IPS-20b (cell line): ENCODE measurements at regions not wholly inside any gene's neighbourhood (a gene's known extent, or its start where the extent isn't known, plus 50 kb on each side); places are given as distances from the start of the nearest gene placed in this dataset.
"Not testable (repeated sequence)": the region's sequence is repeated elsewhere in the genome, so short reads cannot be mapped to it uniquely, and the experiment has no call there.

Experiments
- H3K27ac ChIP-seq: one replicate; pipeline ENCODE4 v1.5.1; 2013; ENCODE audit warnings: low read length
- H3K27me3 ChIP-seq: 2 replicates; pipeline ENCODE4 v1.6.1; 2013; ENCODE audit warnings: mild to moderate bottlenecking, low read length, inconsistent platforms; ENCODE audit not compliant: insufficient read depth
- H3K36me3 ChIP-seq: 2 replicates; pipeline ENCODE4 v1.6.1; 2013; ENCODE audit warnings: low read depth, mild to moderate bottlenecking, inconsistent platforms, low read length, moderate library complexity; ENCODE audit not compliant: insufficient read depth
- H3K4me1 ChIP-seq: 2 replicates; pipeline ENCODE4 v1.6.1; 2013; ENCODE audit warnings: mild to moderate bottlenecking, control low read depth, inconsistent platforms, low read length, moderate library complexity; ENCODE audit not compliant: insufficient read depth
- H3K4me3 ChIP-seq: 2 replicates; pipeline ENCODE4 v1.5.1; 2013; ENCODE audit warnings: mild to moderate bottlenecking, low read length, inconsistent platforms
- H3K9ac ChIP-seq: 2 replicates; pipeline ENCODE4 v1.6.1; 2013; ENCODE audit warnings: low read depth, mild to moderate bottlenecking, inconsistent platforms, low read length, moderate library complexity
- H3K9me3 ChIP-seq: 2 replicates; pipeline ENCODE4 v1.6.1; 2013; ENCODE audit warnings: mild to moderate bottlenecking, low read depth, low read length, inconsistent platforms; ENCODE audit not compliant: insufficient read depth

GRCh38 chr7:19530852-19531251 is 178.0 kb downstream of the POLR1F start:
- Histone ChIP-seq H3K4me1 (no peaks in the 10 kb centered on the region), H3K9me3 (0 out of 2 replicates have a peak, but pooled peaks cover 3% of the 10 kb centered on the region), H3K27me3 (no peaks in the 10 kb centered on the region), H3K9ac (no peak overlapping the region), H3K4me3 (no peak overlapping the region), H3K27ac (no peak overlapping the region), H3K36me3 (no peaks in the 10 kb centered on the region)

GRCh38 chr7:19530261-19530660 is 178.6 kb downstream of the POLR1F start:
- Histone ChIP-seq H3K9me3 (0 out of 2 replicates have a peak, but pooled peaks cover 3% of the 10 kb centered on the region), H3K36me3 (no peaks in the 10 kb centered on the region), H3K27ac (no peak overlapping the region), H3K9ac (no peak overlapping the region), H3K4me1 (no peaks in the 10 kb centered on the region), H3K4me3 (no peak overlapping the region), H3K27me3 (no peaks in the 10 kb centered on the region)

GRCh38 chr7:19526639-19527038 is 182.2 kb downstream of the POLR1F start:
- Histone ChIP-seq H3K27me3 (no peaks in the 10 kb centered on the region), H3K9ac (no peak overlapping the region), H3K4me3 (no peak overlapping the region), H3K4me1 (no peaks in the 10 kb centered on the region), H3K27ac (no peak overlapping the region), H3K36me3 (no peaks in the 10 kb centered on the region), H3K9me3 (no peaks in the 10 kb centered on the region)

GRCh38 chr7:19522486-19522885 is 186.4 kb downstream of the POLR1F start:
- Histone ChIP-seq H3K4me3 (no peak overlapping the region), H3K27ac (no peak overlapping the region)

GRCh38 chr7:19520392-19520791 is 188.4 kb downstream of the POLR1F start:
- Histone ChIP-seq H3K9ac (no peak overlapping the region), H3K36me3 (no peaks in the 10 kb centered on the region), H3K4me1 (no peaks in the 10 kb centered on the region), H3K27me3 (no peaks in the 10 kb centered on the region), H3K9me3 (no peaks in the 10 kb centered on the region), H3K27ac (no peak overlapping the region), H3K4me3 (no peak overlapping the region)

More at GRCh38 chr7:19522486-19522885, 186.4 kb downstream of the POLR1F start:
- no peaks in the 10 kb centered on the region for H3K27me3 ChIP-seq
- H3K4me1 ChIP-seq = no peaks in the 10 kb centered on the region
- no peaks in the 10 kb centered on the region for H3K36me3 ChIP-seq
- no peak overlapping the region for H3K9ac ChIP-seq
- H3K9me3 ChIP-seq = no peaks in the 10 kb centered on the region

- H3K27ac ChIP-seq = no peak overlapping the region
- no peaks in the 10 kb centered on the region for H3K36me3 ChIP-seq
- no peaks in the 10 kb centered on the region for H3K9me3 ChIP-seq
- H3K27me3 ChIP-seq = no peaks in the 10 kb centered on the region
- no peaks in the 10 kb centered on the region for H3K4me1 ChIP-seq
- H3K9ac ChIP-seq = no peak overlapping the region
- H3K4me3 ChIP-seq = no peak overlapping the region
Measured at GRCh38 chr7:19519443-19520021, 189.3 kb downstream of the POLR1F start.

GRCh38 chr7:19517546-19517945 is 191.3 kb downstream of the POLR1F start:
- H3K4me3 ChIP-seq, H3K27me3 ChIP-seq, H3K9me3 ChIP-seq, H3K27ac ChIP-seq, H3K9ac ChIP-seq, H3K4me1 ChIP-seq, H3K36me3 ChIP-seq: not testable (repeated sequence)

- Histone ChIP-seq H3K27me3 (no peaks in the 10 kb centered on the region), H3K4me3 (no peak overlapping the region), H3K27ac (no peak overlapping the region)
Measured at GRCh38 chr7:19508821-19509220, 200.0 kb downstream of the POLR1F start.

GRCh38 chr7:19508124-19508523 is 200.7 kb downstream of the POLR1F start:
- H3K27ac ChIP-seq = no peak overlapping the region
- H3K27me3 ChIP-seq = no peaks in the 10 kb centered on the region
- H3K9me3 ChIP-seq = no peaks in the 10 kb centered on the region
- no peak overlapping the region for H3K9ac ChIP-seq
- H3K4me1 ChIP-seq = peaks cover 10% of the 10 kb centered on the region; the same call in 1 of the 2 replicates
- no peak overlapping the region for H3K4me3 ChIP-seq
- H3K36me3 ChIP-seq = no peaks in the 10 kb centered on the region

More at GRCh38 chr7:19508821-19509220, 200.0 kb downstream of the POLR1F start:
- H3K36me3 ChIP-seq = no peaks in the 10 kb centered on the region
- H3K4me1 ChIP-seq = peaks cover 10% of the 10 kb centered on the region; the same call in 1 of the 2 replicates
- no peaks in the 10 kb centered on the region for H3K9me3 ChIP-seq
- H3K9ac ChIP-seq = no peak overlapping the region

- peaks cover 5% of the 10 kb centered on the region; the same call in 1 of the 2 replicates for H3K9me3 ChIP-seq
- H3K4me1 ChIP-seq = no peaks in the 10 kb centered on the region
- no peaks in the 10 kb centered on the region for H3K36me3 ChIP-seq
- H3K4me3 ChIP-seq = no peak overlapping the region
- no peak overlapping the region for H3K27ac ChIP-seq
- no peaks in the 10 kb centered on the region for H3K27me3 ChIP-seq
- H3K9ac ChIP-seq = no peak overlapping the region
Measured at GRCh38 chr7:19491821-19492452, 216.9 kb downstream of the POLR1F start.

GRCh38 chr7:19491371-19491770 is 217.5 kb downstream of the POLR1F start:
- H3K4me1 ChIP-seq = no peaks in the 10 kb centered on the region
- H3K36me3 ChIP-seq = no peaks in the 10 kb centered on the region
- peaks cover 5% of the 10 kb centered on the region; the same call in 1 of the 2 replicates for H3K9me3 ChIP-seq
- H3K4me3 ChIP-seq = no peak overlapping the region
- H3K9ac ChIP-seq = no peak overlapping the region
- no peak overlapping the region for H3K27ac ChIP-seq
- H3K27me3 ChIP-seq = no peaks in the 10 kb centered on the region

GRCh38 chr7:19489162-19489820 is 219.5 kb downstream of the POLR1F start:
- Histone ChIP-seq H3K27me3 (no peaks in the 10 kb centered on the region), H3K27ac (no peak overlapping the region), H3K4me1 (no peaks in the 10 kb centered on the region)

More at GRCh38 chr7:19489162-19489820, 219.5 kb downstream of the POLR1F start:
- Histone ChIP-seq H3K9ac (no peak overlapping the region), H3K4me3 (no peak overlapping the region), H3K9me3 (no peaks in the 10 kb centered on the region; the same call in 1 of the 2 replicates), H3K36me3 (no peaks in the 10 kb centered on the region)
